Mesenchymal stem cell (in vitro differentiated cells and primary cell): ENCODE measurements at regions not wholly inside any gene's neighbourhood (a gene's known extent, or its start where the extent isn't known, plus 50 kb on each side); places are given as distances from the start of the nearest gene placed in this dataset. TPM values are rescaled to one million over a fixed set of nuclear protein-coding genes. Genes with fewer than 3 reads are reported as not detected.

Source experiments
- DNase-seq: peaks from one replicate; pipeline ENCODE4 v3.0.0-alpha.2; 2013
- H2AFZ ChIP-seq: one replicate; pipeline ENCODE4 v1.6.1; 2013; ENCODE audit warnings: low read depth, mild to moderate bottlenecking, control low read depth, inconsistent platforms, low read length, moderate library complexity
- H2AK5ac ChIP-seq: 2 replicates; pipeline ENCODE4 v1.6.1; 2013; ENCODE audit warnings: low read length, moderate library complexity, mild to moderate bottlenecking, inconsistent platforms; ENCODE audit not compliant: severe bottlenecking
- H2BK120ac ChIP-seq: one replicate; pipeline ENCODE4 v1.6.1; 2013; ENCODE audit warnings: low read depth, mild to moderate bottlenecking, inconsistent platforms, low read length, moderate library complexity
- H2BK12ac ChIP-seq, 2 experiments: one replicate each; pipeline ENCODE4 v1.6.1; 2013; ENCODE audit warnings: inconsistent platforms in 2 of 2, low read length in 2 of 2, mild to moderate bottlenecking in 2 of 2, moderate library complexity in 2 of 2, control low read depth in 1 of 2
- H2BK15ac ChIP-seq: one replicate; pipeline ENCODE4 v1.6.1; 2013; ENCODE audit warnings: mild to moderate bottlenecking, low read depth, inconsistent platforms; ENCODE audit not compliant: poor library complexity, severe bottlenecking
- H2BK5ac ChIP-seq: 2 replicates; pipeline ENCODE4 v1.6.1; 2013; ENCODE audit warnings: low read depth, mild to moderate bottlenecking, low read length, control low read depth, inconsistent platforms; ENCODE audit not compliant: poor library complexity, severe bottlenecking
- H3K14ac ChIP-seq, 2 experiments: one replicate each; pipeline ENCODE4 v1.6.1; 2013; ENCODE audit warnings: inconsistent platforms in 2 of 2, low read length in 2 of 2, control low read depth in 1 of 2, mild to moderate bottlenecking in 1 of 2, moderate library complexity in 1 of 2
- H3K18ac ChIP-seq, 2 experiments: one replicate each; pipeline ENCODE4 v1.6.1; 2013; ENCODE audit warnings: inconsistent platforms in 2 of 2, low read length in 2 of 2, control low read depth in 1 of 2, low read depth in 1 of 2, mild to moderate bottlenecking in 1 of 2
- H3K23ac ChIP-seq, 2 experiments: one replicate each; pipeline ENCODE4 v1.6.1; 2013; ENCODE audit warnings: inconsistent platforms in 2 of 2, low read length in 2 of 2, mild to moderate bottlenecking in 2 of 2, moderate library complexity in 2 of 2, control low read depth in 1 of 2
- H3K27ac ChIP-seq: 2 replicates; pipeline ENCODE4 v1.5.1; 2013; ENCODE audit warnings: mild to moderate bottlenecking, moderate library complexity, low read length, control low read depth, inconsistent platforms; ENCODE audit not compliant: poor library complexity, severe bottlenecking
- H3K27me3 ChIP-seq, 2 experiments: 2 replicates each; pipeline versions ENCODE4 v1.6.1 to v1.7.0; 2013; ENCODE audit warnings: low read length in 2 of 2, mild to moderate bottlenecking in 2 of 2, moderate library complexity in 2 of 2, control low read depth in 1 of 2, inconsistent platforms in 1 of 2; ENCODE audit not compliant: control insufficient read depth in 1 of 2, insufficient read depth in 1 of 2
- H3K36me3 ChIP-seq, 2 experiments: 2 replicates each; pipeline versions ENCODE4 v1.6.1 to v1.7.0; 2013; ENCODE audit warnings: low read length in 2 of 2, control low read depth in 1 of 2, inconsistent platforms in 1 of 2, low read depth in 1 of 2, mild to moderate bottlenecking in 1 of 2; ENCODE audit not compliant: insufficient read depth in 2 of 2, control insufficient read depth in 1 of 2
- H3K4ac ChIP-seq, 2 experiments: one replicate each; pipeline ENCODE4 v1.6.1; 2013; ENCODE audit warnings: inconsistent platforms in 2 of 2, low read length in 2 of 2, mild to moderate bottlenecking in 2 of 2, moderate library complexity in 2 of 2, control low read depth in 1 of 2, low read depth in 1 of 2
- H3K4me1 ChIP-seq: 2 replicates; pipeline ENCODE4 v1.6.1; 2013; ENCODE audit warnings: low read depth, low read length, control low read depth; ENCODE audit not compliant: control insufficient read depth, insufficient read depth
- H3K4me2 ChIP-seq: 2 replicates; pipeline ENCODE4 v1.6.1; 2013; ENCODE audit warnings: low read length, mild to moderate bottlenecking, inconsistent platforms; ENCODE audit not compliant: poor library complexity, severe bottlenecking
- H3K4me3 ChIP-seq, 2 experiments: 2 replicates each; pipeline versions ENCODE4 v1.5.1 to v1.7.0; 2013; ENCODE audit warnings: low read length in 2 of 2, mild to moderate bottlenecking in 2 of 2, control low read depth in 1 of 2, low read depth in 1 of 2; ENCODE audit not compliant: insufficient read depth in 1 of 2
- H3K79me1 ChIP-seq: replicated peaks from 2 replicates; pipeline ENCODE4 v1.6.1; 2013; ENCODE audit warnings: mild to moderate bottlenecking, control low read depth, low read length, inconsistent platforms; ENCODE audit not compliant: poor library complexity, severe bottlenecking
- H3K9ac ChIP-seq: 2 replicates; pipeline ENCODE4 v1.7.0; 2013; ENCODE audit warnings: mild to moderate bottlenecking, low read length, moderate library complexity
- H3K9me3 ChIP-seq: 2 replicates; pipeline ENCODE4 v1.7.0; 2013; ENCODE audit warnings: mild to moderate bottlenecking, low read length; ENCODE audit not compliant: control insufficient read depth
- H4K8ac ChIP-seq: one replicate; pipeline ENCODE4 v1.6.1; 2013; ENCODE audit warnings: inconsistent platforms, mild to moderate bottlenecking, low read length, moderate library complexity
- H4K91ac ChIP-seq: one replicate; pipeline ENCODE4 v1.6.1; 2013; ENCODE audit warnings: mild to moderate bottlenecking, low read length, inconsistent platforms
- WGBS: methylation state at CpG from one replicate; pipeline ENCODE4 v1.1.7; 2013; ENCODE audit warnings: mixed read lengths; 5-methylcytosine and 5-hydroxymethylcytosine counted together
- small RNA-seq: library from polyadenylated mRNA; stranded (forward); fragments of <200 nt; extraction: miRNeasy Mini kit (QIAGEN cat#:217004); gene quantifications from one replicate; pipeline ENCODE3, GENCODE V24; 2013; ENCODE audit warnings: low read depth

DNA sequence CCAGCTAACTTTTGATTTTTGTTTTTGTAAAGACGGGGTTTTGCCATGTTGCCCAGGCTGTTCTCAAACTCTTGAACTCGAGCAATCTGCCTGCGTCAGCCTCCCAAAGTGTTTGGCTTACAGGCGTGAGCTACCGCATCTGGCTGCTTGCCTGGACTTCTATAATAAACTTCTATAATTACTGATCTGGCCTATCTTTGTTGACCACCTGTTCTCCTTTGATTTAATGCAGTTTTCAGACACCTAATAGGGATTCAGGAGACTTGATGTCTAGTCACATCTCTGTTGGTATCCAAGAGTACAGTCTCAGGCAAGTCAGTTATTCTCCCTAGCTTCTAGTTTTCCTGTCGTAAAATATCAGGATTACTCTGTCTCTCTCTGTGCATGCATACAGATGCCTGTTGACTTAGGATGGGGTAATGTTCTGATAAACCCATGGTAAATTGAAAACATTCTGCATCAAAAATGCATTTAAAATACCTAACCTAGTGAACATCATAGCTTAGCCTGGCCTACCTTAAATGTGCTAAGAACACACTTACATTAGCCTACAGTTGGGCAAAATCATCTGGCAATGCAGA is 51.5 kb upstream of the NR3C1 start:
- no peaks in the 10 kb centered on the region for H3K27me3 ChIP-seq
- H3K9me3 ChIP-seq, result no peaks in the 10 kb centered on the region
- no peak overlapping the region for H2BK15ac ChIP-seq
- H3K4ac ChIP-seq, result no peak overlapping the region
- no peaks in the 10 kb centered on the region for H3K36me3 ChIP-seq
- no peak overlapping the region for H2AK5ac ChIP-seq
- no peak overlapping the region for H3K27ac ChIP-seq
- H2AFZ ChIP-seq, result no peak overlapping the region
- H3K23ac ChIP-seq, result no peak overlapping the region
- H4K8ac ChIP-seq, result no peak overlapping the region
- 96% methylated on average over 5 of the region's 6 CpGs for WGBS
- no peak overlapping the region for H3K14ac ChIP-seq
- H4K91ac ChIP-seq, result no peak overlapping the region
- no peaks in the 10 kb centered on the region for H3K79me1 ChIP-seq
- H3K4me2 ChIP-seq, result no peak overlapping the region
- no peaks in the 10 kb centered on the region for H3K4me1 ChIP-seq
- no peak overlapping the region for H2BK12ac ChIP-seq
- no peak overlapping the region for H2BK5ac ChIP-seq
- DNase-seq, result no peak
- H3K18ac ChIP-seq, result no peak overlapping the region
- no peak overlapping the region for H2BK120ac ChIP-seq
- no peak overlapping the region for H3K4me3 ChIP-seq
- H3K9ac ChIP-seq, result no peak overlapping the region

- Histone ChIP-seq H3K14ac (no peak overlapping the region), H3K18ac (no peak overlapping the region), H3K27me3 (no peaks in the 10 kb centered on the region), H3K4me1 (no peaks in the 10 kb centered on the region), H4K91ac (no peak overlapping the region), H2AFZ (no peak overlapping the region), H3K79me1 (no peaks in the 10 kb centered on the region), H3K9ac (no peak overlapping the region), H3K27ac (no peak overlapping the region), H3K4me3 (no peak overlapping the region), H3K36me3 (no peaks in the 10 kb centered on the region), H4K8ac (no peak overlapping the region), H2AK5ac (no peak overlapping the region), H2BK120ac (no peak overlapping the region), H3K4me2 (no peak overlapping the region), H3K4ac (no peak overlapping the region), H2BK15ac (no peak overlapping the region), H3K9me3 (no peaks in the 10 kb centered on the region), H2BK12ac (no peak overlapping the region), H3K23ac (no peak overlapping the region), H2BK5ac (no peak overlapping the region)
- WGBS, result 61% methylated on average over 2 of the region's 2 CpGs
- no peak for DNase-seq
These were observed 50.2 kb upstream of the NR3C1 start for GRCh38 chr5:143453720-143454119.

Small RNA genes in the stretch of these regions (small RNA-seq; reads per million reads assigned to genes)
- gene MIR5197 (not detected), gene RNU7-156P (not detected)
